GM23338 (cell line): ENCODE measurements at regions not wholly inside any gene's neighbourhood (a gene's known extent, or its start where the extent isn't known, plus 50 kb on each side); places are given as distances from the start of the nearest gene placed in this dataset.

ENCODE experiments used
- ATAC-seq: fragments of 200-7000 bp; cut with Tn5 transposase; 3 replicates; pipeline ENCODE4 v1.9.1; 2020
- DNase-seq: peaks from one replicate; pipeline ENCODE4 v3.0.0-alpha.2; 2015; ENCODE audit warnings: low spot score
- H2AFZ ChIP-seq: fragments of 200-600 bp; sonication (generic); 2 replicates; pipeline ENCODE4 v1.8.0; 2016; ENCODE audit warnings: antibody characterized with exemption, mild to moderate bottlenecking, moderate library complexity
- H3F3A ChIP-seq: fragments of 200-600 bp; sonication (generic); replicated peaks from 2 replicates; pipeline ENCODE4 v1.8.0; 2017; ENCODE audit warnings: antibody characterized with exemption, mixed run types, low read depth
- H3K27ac ChIP-seq: fragments of 200-600 bp; sonication (generic); 2 replicates; pipeline ENCODE4 v1.6.1; 2016; ENCODE audit warnings: low read depth
- H3K27me3 ChIP-seq: fragments of 200-600 bp; sonication (generic); 2 replicates; pipeline ENCODE4 v1.8.0; 2016; ENCODE audit warnings: mild to moderate bottlenecking, mixed run types, moderate library complexity; ENCODE audit not compliant: insufficient read depth
- H3K36me3 ChIP-seq: fragments of 200-600 bp; sonication (generic); 2 replicates; pipeline ENCODE4 v1.8.0; 2016; ENCODE audit warnings: mild to moderate bottlenecking; ENCODE audit not compliant: insufficient read depth
- H3K4me1 ChIP-seq: fragments of 200-600 bp; sonication (generic); 2 replicates; pipeline ENCODE4 v1.8.0; 2016; ENCODE audit warnings: mild to moderate bottlenecking, moderate library complexity; ENCODE audit not compliant: insufficient read depth
- H3K4me2 ChIP-seq: fragments of 200-600 bp; sonication (generic); 2 replicates; pipeline ENCODE4 v1.7.1; 2017; ENCODE audit warnings: mixed run types
- H3K4me3 ChIP-seq: fragments of 200-600 bp; sonication (generic); 2 replicates; pipeline ENCODE4 v1.6.1; 2016; ENCODE audit warnings: mixed run types
- H3K79me2 ChIP-seq: fragments of 200-600 bp; sonication (generic); replicated peaks from 2 replicates; pipeline ENCODE4 v1.8.0; 2017; ENCODE audit warnings: mild to moderate bottlenecking; ENCODE audit not compliant: insufficient read depth
- H3K9me2 ChIP-seq: fragments of 200-600 bp; sonication (generic); 2 replicates; pipeline ENCODE4 v1.8.0; 2017; ENCODE audit not compliant: insufficient read depth
- H4K20me1 ChIP-seq: fragments of 200-600 bp; sonication (generic); replicated peaks from 2 replicates; pipeline ENCODE4 v1.8.0; 2017; ENCODE audit warnings: mild to moderate bottlenecking; ENCODE audit not compliant: insufficient read depth
- H3K27ac Mint-ChIP-seq: 2 replicates; pipeline ENCODE4 v1.8.0; 2020; ENCODE audit warnings: inconsistent platforms, mild to moderate bottlenecking, moderate library complexity, mixed read lengths
- H3K27me3 Mint-ChIP-seq: 3 replicates; pipeline ENCODE4 v1.8.0; 2022; ENCODE audit warnings: low read depth, mild to moderate bottlenecking, moderate library complexity, mixed read lengths, inconsistent platforms; ENCODE audit not compliant: insufficient read depth, poor library complexity
- H3K36me3 Mint-ChIP-seq: 3 replicates; pipeline ENCODE4 v1.8.0; 2021; ENCODE audit warnings: low read depth, mild to moderate bottlenecking, inconsistent platforms, moderate library complexity, mixed read lengths
- H3K4me1 Mint-ChIP-seq: 3 replicates; pipeline ENCODE4 v1.8.0; 2020; ENCODE audit warnings: mild to moderate bottlenecking, inconsistent platforms, mixed read lengths
- H3K4me3 Mint-ChIP-seq: 3 replicates; pipeline ENCODE4 v1.8.0; 2021; ENCODE audit warnings: moderate library complexity, mild to moderate bottlenecking, inconsistent platforms, mixed read lengths
- H3K9me3 Mint-ChIP-seq: 3 replicates; pipeline ENCODE4 v1.8.0; 2020; ENCODE audit warnings: moderate library complexity, mild to moderate bottlenecking, inconsistent platforms, mixed read lengths
- CREB1 ChIP-seq: fragments of 250-450 bp; sonication (Bioruptor Pico); IDR thresholded peaks from 2 replicates; pipeline ENCODE4 v1.5.0; 2020; ENCODE audit warnings: low read depth, mild to moderate bottlenecking, moderate library complexity
- CTCF ChIP-seq, 2 experiments: fragments of 200-600 bp in 1 of 2; sonication (generic) in 1 of 2; conservative IDR thresholded peaks; 2 replicates each; pipeline versions ENCODE4 v1.5.1 to v1.6.1; 2016 to 2017; ENCODE audit warnings: antibody characterized with exemption in 2 of 2, low read depth in 2 of 2, mild to moderate bottlenecking in 2 of 2, moderate library complexity in 1 of 2
- EZH2 ChIP-seq: fragments of 200-600 bp; sonication (generic); IDR thresholded peaks from one replicate; pipeline ENCODE4 v1.8.0; 2017; ENCODE audit warnings: antibody characterized with exemption, mild to moderate bottlenecking, low read depth; ENCODE audit not compliant: unreplicated experiment
- EZH2phosphoT487 ChIP-seq: fragments of 200-600 bp; sonication (generic); IDR thresholded peaks from one replicate; pipeline ENCODE4 v1.8.1; 2018; ENCODE audit warnings: antibody characterized with exemption; ENCODE audit not compliant: unreplicated experiment
- JUNB ChIP-seq: IDR thresholded peaks from one replicate; pipeline ENCODE4 v1.6.1; 2016; ENCODE audit warnings: antibody characterized with exemption; ENCODE audit not compliant: unreplicated experiment
- NANOG ChIP-seq: IDR thresholded peaks from 2 replicates; pipeline ENCODE4 v1.6.1; 2016; ENCODE audit warnings: antibody characterized with exemption, borderline replicate concordance
- POLR2AphosphoS5 ChIP-seq: IDR thresholded peaks from 2 replicates; pipeline ENCODE4 v1.6.1; 2016; ENCODE audit warnings: antibody characterized with exemption, low read depth
- STAT1 ChIP-seq: IDR thresholded peaks from one replicate; pipeline ENCODE4 v1.6.1; 2016; ENCODE audit warnings: antibody characterized with exemption; ENCODE audit not compliant: unreplicated experiment
- ZNF114 ChIP-seq: fragments of 250-450 bp; sonication (Bioruptor Pico); IDR thresholded peaks from 2 replicates; pipeline ENCODE4 v1.5.0; 2020; ENCODE audit warnings: mild to moderate bottlenecking, moderate library complexity
- ZNF331 ChIP-seq: fragments of 250-450 bp; sonication (Bioruptor Pico); IDR thresholded peaks from 2 replicates; pipeline ENCODE4 v1.5.0; 2020; ENCODE audit warnings: low read depth, mild to moderate bottlenecking, moderate library complexity
- TF ChIP-seq, protein P1 (sequence below): IDR thresholded peaks from 2 replicates; pipeline ENCODE4 v1.6.1; 2016; ENCODE audit warnings: antibody characterized with exemption
- TF ChIP-seq, protein P2 (sequence below): fragments of 250-450 bp; sonication (Bioruptor Pico); IDR thresholded peaks from 2 replicates; pipeline ENCODE4 v1.5.0; 2020; ENCODE audit warnings: mild to moderate bottlenecking, moderate library complexity
- TF ChIP-seq, protein P3 (sequence below): IDR thresholded peaks from one replicate; pipeline ENCODE4 v1.6.1; 2018; ENCODE audit warnings: antibody characterized with exemption; ENCODE audit not compliant: unreplicated experiment

- no peaks in the 10 kb centered on the region for H3K36me3 Mint-ChIP-seq
- DNase-seq (no peak), ATAC-seq (no peak)
- Histone ChIP-seq H3F3A (no peaks in the 10 kb centered on the region), H3K4me2 (no peak overlapping the region), H3K9me2 (no peaks in the 10 kb centered on the region), H3K27ac (no peak overlapping the region), H2AFZ (no peak overlapping the region), H3K27me3 (no peaks in the 10 kb centered on the region), H3K4me1 (no peaks in the 10 kb centered on the region), H3K36me3 (no peaks in the 10 kb centered on the region), H3K4me3 (no peak overlapping the region), H3K79me2 (no peaks in the 10 kb centered on the region), H4K20me1 (no peaks in the 10 kb centered on the region)
- no peaks in the 10 kb centered on the region for H3K27me3 Mint-ChIP-seq
- H3K4me1 Mint-ChIP-seq, result peaks cover 6% of the 10 kb centered on the region
- no peaks in the 10 kb centered on the region for H3K9me3 Mint-ChIP-seq
- TF ChIP-seq STAT1 (no peak), ZNF331 (CRISPR knock-in tag) (no peak), EZH2 (no peak), POLR2AphosphoS5 (no peak), NANOG (no peak), JUNB (no peak), CTCF (conservative IDR thresholded peaks at IDR 0.05; ENCODE audit: low read depth in 2 of 2) (no peak), CREB1 (CRISPR knock-in tag) (no peak), ZNF114 (CRISPR knock-in tag) (no peak), EZH2phosphoT487 (no peak)
- TF ChIP-seq, protein P1, sequence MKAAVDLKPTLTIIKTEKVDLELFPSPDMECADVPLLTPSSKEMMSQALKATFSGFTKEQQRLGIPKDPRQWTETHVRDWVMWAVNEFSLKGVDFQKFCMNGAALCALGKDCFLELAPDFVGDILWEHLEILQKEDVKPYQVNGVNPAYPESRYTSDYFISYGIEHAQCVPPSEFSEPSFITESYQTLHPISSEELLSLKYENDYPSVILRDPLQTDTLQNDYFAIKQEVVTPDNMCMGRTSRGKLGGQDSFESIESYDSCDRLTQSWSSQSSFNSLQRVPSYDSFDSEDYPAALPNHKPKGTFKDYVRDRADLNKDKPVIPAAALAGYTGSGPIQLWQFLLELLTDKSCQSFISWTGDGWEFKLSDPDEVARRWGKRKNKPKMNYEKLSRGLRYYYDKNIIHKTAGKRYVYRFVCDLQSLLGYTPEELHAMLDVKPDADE, result no peak
- TF ChIP-seq, protein P2, sequence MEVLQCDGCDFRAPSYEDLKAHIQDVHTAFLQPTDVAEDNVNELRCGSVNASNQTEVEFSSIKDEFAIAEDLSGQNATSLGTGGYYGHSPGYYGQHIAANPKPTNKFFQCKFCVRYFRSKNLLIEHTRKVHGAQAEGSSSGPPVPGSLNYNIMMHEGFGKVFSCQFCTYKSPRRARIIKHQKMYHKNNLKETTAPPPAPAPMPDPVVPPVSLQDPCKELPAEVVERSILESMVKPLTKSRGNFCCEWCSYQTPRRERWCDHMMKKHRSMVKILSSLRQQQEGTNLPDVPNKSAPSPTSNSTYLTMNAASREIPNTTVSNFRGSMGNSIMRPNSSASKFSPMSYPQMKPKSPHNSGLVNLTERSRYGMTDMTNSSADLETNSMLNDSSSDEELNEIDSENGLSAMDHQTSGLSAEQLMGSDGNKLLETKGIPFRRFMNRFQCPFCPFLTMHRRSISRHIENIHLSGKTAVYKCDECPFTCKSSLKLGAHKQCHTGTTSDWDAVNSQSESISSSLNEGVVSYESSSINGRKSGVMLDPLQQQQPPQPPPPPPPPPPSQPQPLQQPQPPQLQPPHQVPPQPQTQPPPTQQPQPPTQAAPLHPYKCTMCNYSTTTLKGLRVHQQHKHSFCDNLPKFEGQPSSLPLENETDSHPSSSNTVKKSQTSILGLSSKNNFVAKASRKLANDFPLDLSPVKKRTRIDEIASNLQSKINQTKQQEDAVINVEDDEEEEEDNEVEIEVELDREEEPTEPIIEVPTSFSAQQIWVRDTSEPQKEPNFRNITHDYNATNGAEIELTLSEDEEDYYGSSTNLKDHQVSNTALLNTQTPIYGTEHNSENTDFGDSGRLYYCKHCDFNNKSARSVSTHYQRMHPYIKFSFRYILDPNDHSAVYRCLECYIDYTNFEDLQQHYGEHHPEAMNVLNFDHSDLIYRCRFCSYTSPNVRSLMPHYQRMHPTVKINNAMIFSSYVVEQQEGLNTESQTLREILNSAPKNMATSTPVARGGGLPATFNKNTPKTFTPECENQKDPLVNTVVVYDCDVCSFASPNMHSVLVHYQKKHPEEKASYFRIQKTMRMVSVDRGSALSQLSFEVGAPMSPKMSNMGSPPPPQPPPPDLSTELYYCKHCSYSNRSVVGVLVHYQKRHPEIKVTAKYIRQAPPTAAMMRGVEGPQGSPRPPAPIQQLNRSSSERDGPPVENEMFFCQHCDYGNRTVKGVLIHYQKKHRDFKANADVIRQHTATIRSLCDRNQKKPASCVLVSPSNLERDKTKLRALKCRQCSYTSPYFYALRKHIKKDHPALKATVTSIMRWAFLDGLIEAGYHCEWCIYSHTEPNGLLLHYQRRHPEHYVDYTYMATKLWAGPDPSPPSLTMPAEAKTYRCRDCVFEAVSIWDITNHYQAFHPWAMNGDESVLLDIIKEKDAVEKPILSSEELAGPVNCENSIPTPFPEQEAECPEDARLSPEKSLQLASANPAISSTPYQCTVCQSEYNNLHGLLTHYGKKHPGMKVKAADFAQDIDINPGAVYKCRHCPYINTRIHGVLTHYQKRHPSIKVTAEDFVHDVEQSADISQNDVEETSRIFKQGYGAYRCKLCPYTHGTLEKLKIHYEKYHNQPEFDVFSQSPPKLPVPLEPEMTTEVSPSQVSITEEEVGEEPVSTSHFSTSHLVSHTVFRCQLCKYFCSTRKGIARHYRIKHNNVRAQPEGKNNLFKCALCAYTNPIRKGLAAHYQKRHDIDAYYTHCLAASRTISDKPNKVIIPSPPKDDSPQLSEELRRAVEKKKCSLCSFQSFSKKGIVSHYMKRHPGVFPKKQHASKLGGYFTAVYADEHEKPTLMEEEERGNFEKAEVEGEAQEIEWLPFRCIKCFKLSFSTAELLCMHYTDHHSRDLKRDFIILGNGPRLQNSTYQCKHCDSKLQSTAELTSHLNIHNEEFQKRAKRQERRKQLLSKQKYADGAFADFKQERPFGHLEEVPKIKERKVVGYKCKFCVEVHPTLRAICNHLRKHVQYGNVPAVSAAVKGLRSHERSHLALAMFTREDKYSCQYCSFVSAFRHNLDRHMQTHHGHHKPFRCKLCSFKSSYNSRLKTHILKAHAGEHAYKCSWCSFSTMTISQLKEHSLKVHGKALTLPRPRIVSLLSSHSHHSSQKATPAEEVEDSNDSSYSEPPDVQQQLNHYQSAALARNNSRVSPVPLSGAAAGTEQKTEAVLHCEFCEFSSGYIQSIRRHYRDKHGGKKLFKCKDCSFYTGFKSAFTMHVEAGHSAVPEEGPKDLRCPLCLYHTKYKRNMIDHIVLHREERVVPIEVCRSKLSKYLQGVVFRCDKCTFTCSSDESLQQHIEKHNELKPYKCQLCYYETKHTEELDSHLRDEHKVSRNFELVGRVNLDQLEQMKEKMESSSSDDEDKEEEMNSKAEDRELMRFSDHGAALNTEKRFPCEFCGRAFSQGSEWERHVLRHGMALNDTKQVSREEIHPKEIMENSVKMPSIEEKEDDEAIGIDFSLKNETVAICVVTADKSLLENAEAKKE (CRISPR knock-in tag), result no peak
- TF ChIP-seq, protein P3, sequence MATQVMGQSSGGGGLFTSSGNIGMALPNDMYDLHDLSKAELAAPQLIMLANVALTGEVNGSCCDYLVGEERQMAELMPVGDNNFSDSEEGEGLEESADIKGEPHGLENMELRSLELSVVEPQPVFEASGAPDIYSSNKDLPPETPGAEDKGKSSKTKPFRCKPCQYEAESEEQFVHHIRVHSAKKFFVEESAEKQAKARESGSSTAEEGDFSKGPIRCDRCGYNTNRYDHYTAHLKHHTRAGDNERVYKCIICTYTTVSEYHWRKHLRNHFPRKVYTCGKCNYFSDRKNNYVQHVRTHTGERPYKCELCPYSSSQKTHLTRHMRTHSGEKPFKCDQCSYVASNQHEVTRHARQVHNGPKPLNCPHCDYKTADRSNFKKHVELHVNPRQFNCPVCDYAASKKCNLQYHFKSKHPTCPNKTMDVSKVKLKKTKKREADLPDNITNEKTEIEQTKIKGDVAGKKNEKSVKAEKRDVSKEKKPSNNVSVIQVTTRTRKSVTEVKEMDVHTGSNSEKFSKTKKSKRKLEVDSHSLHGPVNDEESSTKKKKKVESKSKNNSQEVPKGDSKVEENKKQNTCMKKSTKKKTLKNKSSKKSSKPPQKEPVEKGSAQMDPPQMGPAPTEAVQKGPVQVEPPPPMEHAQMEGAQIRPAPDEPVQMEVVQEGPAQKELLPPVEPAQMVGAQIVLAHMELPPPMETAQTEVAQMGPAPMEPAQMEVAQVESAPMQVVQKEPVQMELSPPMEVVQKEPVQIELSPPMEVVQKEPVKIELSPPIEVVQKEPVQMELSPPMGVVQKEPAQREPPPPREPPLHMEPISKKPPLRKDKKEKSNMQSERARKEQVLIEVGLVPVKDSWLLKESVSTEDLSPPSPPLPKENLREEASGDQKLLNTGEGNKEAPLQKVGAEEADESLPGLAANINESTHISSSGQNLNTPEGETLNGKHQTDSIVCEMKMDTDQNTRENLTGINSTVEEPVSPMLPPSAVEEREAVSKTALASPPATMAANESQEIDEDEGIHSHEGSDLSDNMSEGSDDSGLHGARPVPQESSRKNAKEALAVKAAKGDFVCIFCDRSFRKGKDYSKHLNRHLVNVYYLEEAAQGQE, result no peak
- no peak overlapping the region for H3K4me3 Mint-ChIP-seq
- H3K27ac Mint-ChIP-seq, result no peak overlapping the region
Measured at GRCh38 chr10:6313111-6313895, 110.6 kb downstream of the PFKFB3 start.
